K562 (cell line): ENCODE measurements at regions not wholly inside any gene's neighbourhood (a gene's known extent, or its start where the extent isn't known, plus 50 kb on each side); places are given as distances from the start of the nearest gene placed in this dataset.

ENCODE experiments used
- ATAC-seq: fragments of 200-7000 bp; cut with Tn5 transposase; 3 replicates; pipeline ENCODE4 v1.9.1; 2020; ENCODE audit warnings: moderate library complexity
- BruUV-seq: library from RNA; stranded (reverse); fragments of 400-500 nt; replicated peaks from 2 replicates; lab custom pipeline; 2021; lab: Mats Ljungman, UMichigan
- CTCF ChIA-PET: fragments of 300-600 bp; formaldehyde crosslinking; extraction: SDS; loops from one replicate; lab custom pipeline; 2021; ENCODE audit warnings: low intra/inter-chr PET ratio; lab: Yijun Ruan, JAX
- POLR2A ChIA-PET: fragments of 300-600, 350-650 bp; sonication (Branson Sonifier 250); formaldehyde crosslinking; extraction: SDS; loops from one replicate; lab custom pipeline; 2021; ENCODE audit warnings: antibody characterized with exemption, inconsistent platforms; lab: Yijun Ruan, JAX
- DNase-seq, 4 experiments: peaks; one replicate each; pipeline versions ENCODE4 v3.0.0 to v3.0.0-alpha.2; 2011 to 2018; ENCODE audit warnings: low spot score in 3 of 4, mixed read lengths in 3 of 4; ENCODE audit errors: extremely low read depth in 1 of 4
- FAIRE-seq: peaks from 2 replicates; lab custom pipeline; 2011; peaks lifted over from hg19 to GRCh38; lab: Jason Lieb, UNC
- H2AFZ ChIP-seq: 2 replicates; pipeline ENCODE4 v1.6.0; 2011; ENCODE audit warnings: low read depth, low read length, control low read depth, inconsistent platforms
- H3K27ac ChIP-seq: fragments of 200-600 bp; 3 replicates; pipeline ENCODE4 v1.8.0; 2011; ENCODE audit warnings: low read depth, mild to moderate bottlenecking, control low read depth, inconsistent platforms, low read length, moderate library complexity, mixed read lengths; ENCODE audit errors: extremely low read depth
- H3K27me3 ChIP-seq, 2 experiments: fragments of 300-600 bp in 1 of 2; 2 replicates in 1 of 2; 3 replicates in 1 of 2; pipeline versions ENCODE4 v1.6.0 to v1.8.0; 2011; ENCODE audit warnings: inconsistent platforms in 2 of 2, low read length in 2 of 2, mild to moderate bottlenecking in 1 of 2, mixed read lengths in 1 of 2, moderate library complexity in 1 of 2; ENCODE audit not compliant: control insufficient read depth in 2 of 2, insufficient read depth in 2 of 2
- H3K36me3 ChIP-seq: fragments of 300-600 bp; 3 replicates; pipeline ENCODE4 v1.8.0; 2011; ENCODE audit warnings: mild to moderate bottlenecking, low read length, inconsistent platforms; ENCODE audit not compliant: control insufficient read depth, insufficient read depth
- H3K4me1 ChIP-seq, 2 experiments: fragments of 200-600 bp in 1 of 2; replicated peaks in 1 of 2; 2 replicates in 1 of 2; 3 replicates in 1 of 2; pipeline versions ENCODE4 v1.5.1 to v1.8.0; 2011; ENCODE audit warnings: inconsistent platforms in 2 of 2, low read length in 2 of 2, mild to moderate bottlenecking in 1 of 2, mixed read lengths in 1 of 2, moderate library complexity in 1 of 2; ENCODE audit not compliant: control insufficient read depth in 2 of 2, insufficient read depth in 2 of 2
- H3K4me2 ChIP-seq: 2 replicates; pipeline ENCODE4 v1.6.1; 2011; ENCODE audit warnings: low read length, control low read depth, inconsistent platforms, mixed read lengths; ENCODE audit not compliant: insufficient read depth
- H3K4me3 ChIP-seq: fragments of 200-600 bp; sonication (generic), shearing (Covaris generic); 2 replicates; pipeline ENCODE4 v1.5.1; 2016; ENCODE audit warnings: control low read depth, inconsistent platforms
- H3K79me2 ChIP-seq: fragments of 200-600 bp; 3 replicates; pipeline ENCODE4 v1.8.0; 2011; ENCODE audit warnings: low read length, inconsistent platforms; ENCODE audit not compliant: control insufficient read depth, insufficient read depth
- H3K9ac ChIP-seq, 2 experiments: 2 replicates each; pipeline versions ENCODE4 v1.6.0 to v1.6.1; 2011; ENCODE audit warnings: low read depth in 2 of 2, low read length in 2 of 2, control low read depth in 1 of 2, inconsistent platforms in 1 of 2, mild to moderate bottlenecking in 1 of 2, mixed read lengths in 1 of 2; ENCODE audit not compliant: insufficient read depth in 1 of 2
- H3K9me1 ChIP-seq: one replicate; pipeline ENCODE4 v1.6.0; 2011; ENCODE audit warnings: inconsistent platforms, mild to moderate bottlenecking, low read length, moderate library complexity; ENCODE audit not compliant: control insufficient read depth, insufficient read depth
- H3K9me3 ChIP-seq: replicated peaks from 2 replicates; pipeline ENCODE4 v1.5.1; 2011; ENCODE audit warnings: low read depth, low read length, inconsistent platforms; ENCODE audit not compliant: control insufficient read depth, insufficient read depth
- H4K20me1 ChIP-seq: replicated peaks from 2 replicates; pipeline ENCODE4 v1.6.1; 2011; ENCODE audit warnings: low read length, inconsistent platforms, mixed read lengths; ENCODE audit not compliant: control insufficient read depth, insufficient read depth
- CREM ChIP-seq: IDR thresholded peaks from 2 replicates; pipeline ENCODE4 v1.6.1; 2014; ENCODE audit warnings: antibody characterized with exemption, low read depth
- FOXK2 ChIP-seq, 2 experiments: fragments of 450-650 bp; IDR thresholded peaks in 1 of 2; conservative IDR thresholded peaks in 1 of 2; 2 replicates each; pipeline ENCODE4 v1.6.1; 2016; ENCODE audit warnings: low read depth in 2 of 2, mild to moderate bottlenecking in 1 of 2
- HDGF ChIP-seq: fragments of 450-650 bp; IDR thresholded peaks from 2 replicates; pipeline ENCODE4 v1.6.1; 2016
- HMG20A ChIP-seq: fragments of 450-650 bp; formaldehyde crosslinking; conservative IDR thresholded peaks from 2 replicates; pipeline ENCODE4 v1.4.0; 2020; ENCODE audit warnings: mild to moderate bottlenecking, mixed read lengths
- LEF1 ChIP-seq: fragments of 450-650 bp; IDR thresholded peaks from 2 replicates; pipeline ENCODE4 v1.6.1; 2016; ENCODE audit warnings: mild to moderate bottlenecking
- MECOM ChIP-seq: fragments of 250-450 bp; sonication (Bioruptor Pico); IDR thresholded peaks from 2 replicates; pipeline ENCODE4 v1.8.0; 2022; ENCODE audit warnings: inconsistent platforms
- MTA3 ChIP-seq: fragments of 450-650 bp; formaldehyde crosslinking; IDR thresholded peaks from 2 replicates; pipeline ENCODE4 v1.6.1; 2017; ENCODE audit warnings: mild to moderate bottlenecking, borderline replicate concordance
- NFYB ChIP-seq: IDR thresholded peaks from 2 replicates; pipeline ENCODE4 v1.6.1; 2011; ENCODE audit warnings: mild to moderate bottlenecking, moderate library complexity; ENCODE audit not compliant: insufficient read length; ENCODE audit errors: extremely low read depth
- PPARD ChIP-seq: fragments of 250-450 bp; sonication (Bioruptor Pico); IDR thresholded peaks from 2 replicates; pipeline ENCODE4 v1.8.0; 2022; ENCODE audit warnings: inconsistent platforms, mild to moderate bottlenecking, moderate library complexity
- PTRF ChIP-seq: fragments of 450-650 bp; IDR thresholded peaks from 2 replicates; pipeline ENCODE4 v1.6.1; 2016; ENCODE audit warnings: mild to moderate bottlenecking, missing genetic modification characterization, missing compliant biosample characterization
- RAD21 ChIP-seq, 2 experiments: fragments of 250-450 bp in 1 of 2; fragments of 450-650 bp in 1 of 2; sonication (Bioruptor Pico) in 1 of 2; formaldehyde crosslinking in 1 of 2; IDR thresholded peaks in 1 of 2; conservative IDR thresholded peaks in 1 of 2; 2 replicates each; pipeline versions ENCODE4 v1.4.0 to v1.8.0; 2020 to 2022; ENCODE audit warnings: mild to moderate bottlenecking in 2 of 2, moderate library complexity in 1 of 2
- RBM22 ChIP-seq: fragments of 200-400 bp; formaldehyde crosslinking; IDR thresholded peaks from 2 replicates; pipeline ENCODE4 v1.6.1; 2018; ENCODE audit warnings: low read length, low read depth; ENCODE audit not compliant: poor library complexity, severe bottlenecking
- TRIM24 ChIP-seq, 2 experiments: fragments of 450-650 bp; IDR thresholded peaks; 2 replicates each; pipeline ENCODE4 v1.6.1; 2016
- ZFP1 ChIP-seq: fragments of 450-650 bp; formaldehyde crosslinking; IDR thresholded peaks from 2 replicates; pipeline ENCODE4 v1.4.0; 2020; ENCODE audit warnings: mild to moderate bottlenecking, mixed read lengths
- ZNF12 ChIP-seq: sonication (generic); formaldehyde crosslinking; IDR thresholded peaks from 2 replicates; pipeline ENCODE4 v1.4.0; 2020; ENCODE audit warnings: mild to moderate bottlenecking, missing genetic modification reagents
- ZNF134 ChIP-seq: fragments of 250-450 bp; sonication (Bioruptor Pico); conservative IDR thresholded peaks from 2 replicates; pipeline ENCODE4 v1.4.0; 2020
- ZNF584 ChIP-seq: fragments of 200-800 bp; sonication (Bioruptor generic); IDR thresholded peaks from 2 replicates; pipeline ENCODE4 v1.6.1; 2016; ENCODE audit warnings: low read depth, mild to moderate bottlenecking, missing genetic modification characterization, missing compliant biosample characterization
- ZNF830 ChIP-seq: fragments of 250-450 bp; sonication (Bioruptor Pico); IDR thresholded peaks from 2 replicates; pipeline ENCODE4 v1.5.0; 2021; ENCODE audit warnings: mild to moderate bottlenecking
- WGBS: fragments of 100-300 bp; shearing (Covaris generic); methylation state at CpG from one replicate; pipeline ENCODE4 v1.1.6; 2016; ENCODE audit warnings: low coverage, mixed read lengths; ENCODE audit not compliant: insufficient coverage; ENCODE audit errors: missing lambda C conversion rate; 5-methylcytosine and 5-hydroxymethylcytosine counted together
- in situ Hi-C: fragments of 300-500 bp; cut with MboI; formaldehyde crosslinking; loops from 4 replicates; pipeline ENCODE4 v1.15.0; 2018; ENCODE audit warnings: inconsistent platforms, mixed read lengths
- intact Hi-C: fragments of 100-400 bp; cut with micrococcal nuclease; formaldehyde crosslinking; loops from 2 replicates; pipeline ENCODE4 v1.14.2; 2022
- TF ChIP-seq, protein P1 (sequence below): sonication (generic); formaldehyde crosslinking; IDR thresholded peaks from 2 replicates; pipeline ENCODE4 v1.8.0; 2023; ENCODE audit warnings: mild to moderate bottlenecking, missing genetic modification reagents

DNA sequence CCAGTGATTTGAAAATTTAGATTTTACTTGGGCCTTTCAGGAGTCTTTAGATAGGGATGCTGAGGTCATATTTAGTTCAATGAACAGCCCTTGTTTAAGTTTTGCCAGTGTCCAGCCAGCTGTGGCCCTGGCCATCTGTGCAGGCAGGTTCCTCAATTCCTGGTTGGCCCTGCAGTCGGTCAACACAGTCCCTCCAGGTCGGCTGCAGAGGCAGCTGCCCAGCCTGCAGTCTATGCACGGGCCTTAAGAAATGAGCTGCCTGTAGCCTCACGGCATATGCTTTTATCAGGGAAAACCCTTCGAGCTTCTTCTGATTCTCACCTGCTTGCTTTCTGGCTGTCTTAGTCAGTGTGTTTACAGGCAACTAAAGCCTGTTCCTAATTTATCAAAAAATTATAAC lies 199.2 kb upstream of the TPM1 start:
- POLR2A ChIA-PET = interaction anchor here (0.6 to 1.5 kb wide), 3 partner anchors 15 to 506 kb away, joined by 3 read pairs; no protein-coding TSS in a partner anchor
- ATAC-seq (no peak), DNase-seq (no peak), FAIRE-seq (no peak)
- CTCF ChIA-PET = no interaction called here
- peaks cover 34 to 56% of the 10 kb centered on the region in 2 experiments for H3K27me3 ChIP-seq
- in situ Hi-C loops = loop anchor here (25.0 kb wide), 1 partner anchor 569 kb away; no protein-coding TSS in a partner anchor
- WGBS = 0% methylated on average over 5 of the region's 5 CpGs
- intact Hi-C loops = no loop called here
- TF ChIP-seq RAD21 (CRISPR knock-in tag; conservative IDR thresholded peaks at IDR 0.05 in 1 of 2, IDR thresholded peaks at IDR 0.05 in 1 of 2) = no peak
- no peak for TF ChIP-seq MECOM
- no peak for TF ChIP-seq MTA3
- TF ChIP-seq ZNF830 = no peak
- no peak for TF ChIP-seq PTRF (tag)
- no peak for TF ChIP-seq FOXK2 (conservative IDR thresholded peaks at IDR 0.05 in 1 of 2, IDR thresholded peaks at IDR 0.05 in 1 of 2; ENCODE audit: low read depth in 2 of 2)
- no peak for TF ChIP-seq TRIM24 (IDR thresholded peaks at IDR 0.05)
- no peak for TF ChIP-seq HDGF
- no peak for TF ChIP-seq ZNF584 (CRISPR knock-in tag)
- no peak for TF ChIP-seq LEF1
- TF ChIP-seq NFYB = no peak
- no peak for TF ChIP-seq HMG20A
- no peak for TF ChIP-seq CREM
- TF ChIP-seq ZFP1 = no peak
- TF ChIP-seq RBM22 = no peak
- no peak for TF ChIP-seq PPARD (CRISPR knock-in tag)
- no peak for TF ChIP-seq ZNF134 (CRISPR knock-in tag)
- TF ChIP-seq, protein P1, sequence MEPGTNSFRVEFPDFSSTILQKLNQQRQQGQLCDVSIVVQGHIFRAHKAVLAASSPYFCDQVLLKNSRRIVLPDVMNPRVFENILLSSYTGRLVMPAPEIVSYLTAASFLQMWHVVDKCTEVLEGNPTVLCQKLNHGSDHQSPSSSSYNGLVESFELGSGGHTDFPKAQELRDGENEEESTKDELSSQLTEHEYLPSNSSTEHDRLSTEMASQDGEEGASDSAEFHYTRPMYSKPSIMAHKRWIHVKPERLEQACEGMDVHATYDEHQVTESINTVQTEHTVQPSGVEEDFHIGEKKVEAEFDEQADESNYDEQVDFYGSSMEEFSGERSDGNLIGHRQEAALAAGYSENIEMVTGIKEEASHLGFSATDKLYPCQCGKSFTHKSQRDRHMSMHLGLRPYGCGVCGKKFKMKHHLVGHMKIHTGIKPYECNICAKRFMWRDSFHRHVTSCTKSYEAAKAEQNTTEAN = no peak
- TF ChIP-seq ZNF12 = no peak
- H3K9ac ChIP-seq = no peak overlapping the region
- H3K9me3 ChIP-seq = no peaks in the 10 kb centered on the region
- H3K79me2 ChIP-seq = no peaks in the 10 kb centered on the region
- H3K4me3 ChIP-seq = no peak overlapping the region
- no peak overlapping the region for H3K4me2 ChIP-seq
- no peaks in the 10 kb centered on the region for H3K4me1 ChIP-seq
- H2AFZ ChIP-seq = no peak overlapping the region
- peaks cover 4% of the 10 kb centered on the region; the same call in 1 of the 2 replicates for H4K20me1 ChIP-seq
- no peaks in the 10 kb centered on the region for H3K9me1 ChIP-seq
- BruUV-seq = no TSS peak
- H3K27ac ChIP-seq = no peak overlapping the region
- H3K36me3 ChIP-seq = no peaks in the 10 kb centered on the region
